ENCODE measurements at regions not wholly inside any gene's neighbourhood (a gene's known extent, or its start where the extent isn't known, plus 50 kb on each side); places are given as distances from the start of the nearest gene placed in this dataset.
"Not testable (repeated sequence)": the region's sequence is repeated elsewhere in the genome, so short reads cannot be mapped to it uniquely, and the experiment has no call there.

GRCh38 chr6:112685521-112686220 lies 338.5 kb downstream of the RFPL4B start:
- TF ChIP-seq SP1 (IDR thresholded peaks at IDR 0.05; ENCODE audit: low read depth); CBX3 (IDR thresholded peaks at IDR 0.05; ENCODE audit: low read depth); SIN3A (IDR thresholded peaks at IDR 0.05; ENCODE audit: low read depth); CTCF (IDR thresholded peaks at IDR 0.05 in 2 of 3, conservative IDR thresholded peaks at IDR 0.05 in 1 of 3; ENCODE audit: borderline replicate concordance in 1 of 3, insufficient read depth in 1 of 3, low read depth in 2 of 3, low read length in 2 of 3): not testable (repeated sequence)
